ENCODE measurements at regions not wholly inside any gene's neighbourhood (a gene's known extent, or its start where the extent isn't known, plus 50 kb on each side); places are given as distances from the start of the nearest gene placed in this dataset.
"Not testable (repeated sequence)": the region's sequence is repeated elsewhere in the genome, so short reads cannot be mapped to it uniquely, and the experiment has no call there.

GRCh38 chr6:15956205-15957106 lies 172.4 kb upstream of the MYLIP start:
- no peak for DNase-seq (ENCODE audit: low read depth)

- DNase-seq (ENCODE audit: low read depth) = no peak
Measured at GRCh38 chr6:15955484-15955883, 173.4 kb upstream of the MYLIP start.

GRCh38 chr6:15953152-15953880 lies 175.6 kb upstream of the MYLIP start:
- DNase-seq (ENCODE audit: low read depth) = no peak

- DNase-seq (ENCODE audit: low read depth) = no peak
Measured at GRCh38 chr6:15952231-15953151, 176.4 kb upstream of the MYLIP start.

- no peak for DNase-seq (ENCODE audit: low read depth)
Measured at GRCh38 chr6:15950962-15951569, 177.8 kb upstream of the MYLIP start.

- DNase-seq (ENCODE audit: low read depth) = no peak
Measured at GRCh38 chr6:15949982-15950381, 178.9 kb upstream of the MYLIP start.

- DNase-seq (ENCODE audit: low read depth) = no peak
Measured at GRCh38 chr6:15948930-15949900, 179.7 kb upstream of the MYLIP start.

- no peak for DNase-seq (ENCODE audit: low read depth)
Measured at GRCh38 chr6:15947923-15948322, 181.0 kb upstream of the MYLIP start.

GRCh38 chr6:15947436-15947835 lies 181.4 kb upstream of the MYLIP start:
- no peak for DNase-seq (ENCODE audit: low read depth)

- DNase-seq (ENCODE audit: low read depth) = no peak
Measured at GRCh38 chr6:15946701-15947385, 182.0 kb upstream of the MYLIP start.

- no peak for DNase-seq (ENCODE audit: low read depth)
Measured at GRCh38 chr6:15945593-15946159, 183.2 kb upstream of the MYLIP start.

GRCh38 chr6:15943423-15943822 lies 185.5 kb upstream of the MYLIP start:
- DNase-seq (ENCODE audit: low read depth) = no peak

- no peak for DNase-seq (ENCODE audit: low read depth)
Measured at GRCh38 chr6:15941168-15941567, 187.7 kb upstream of the MYLIP start.

- no peak for DNase-seq (ENCODE audit: low read depth)
Measured at GRCh38 chr6:15938107-15938506, 190.8 kb upstream of the MYLIP start.

- no peak for DNase-seq (ENCODE audit: low read depth)
Measured at GRCh38 chr6:15937602-15938001, 191.3 kb upstream of the MYLIP start.

- DNase-seq (ENCODE audit: low read depth) = no peak
Measured at GRCh38 chr6:15936503-15936902, 192.4 kb upstream of the MYLIP start.

- no peak for DNase-seq (ENCODE audit: low read depth)
Measured at GRCh38 chr6:15935661-15936060, 193.2 kb upstream of the MYLIP start.

GRCh38 chr6:15931697-15932096 lies 197.2 kb upstream of the MYLIP start:
- DNase-seq (ENCODE audit: low read depth) = not testable (repeated sequence)

GRCh38 chr6:15930207-15930606 lies 198.7 kb upstream of the MYLIP start:
- DNase-seq (ENCODE audit: low read depth) = no peak

- DNase-seq (ENCODE audit: low read depth) = no peak
Measured at GRCh38 chr6:15929685-15930084, 199.2 kb upstream of the MYLIP start.
